ENCODE measurements at regions not wholly inside any gene's neighbourhood (a gene's known extent, or its start where the extent isn't known, plus 50 kb on each side); places are given as distances from the start of the nearest gene placed in this dataset.
"Not testable (repeated sequence)": the region's sequence is repeated elsewhere in the genome, so short reads cannot be mapped to it uniquely, and the experiment has no call there.

DNA sequence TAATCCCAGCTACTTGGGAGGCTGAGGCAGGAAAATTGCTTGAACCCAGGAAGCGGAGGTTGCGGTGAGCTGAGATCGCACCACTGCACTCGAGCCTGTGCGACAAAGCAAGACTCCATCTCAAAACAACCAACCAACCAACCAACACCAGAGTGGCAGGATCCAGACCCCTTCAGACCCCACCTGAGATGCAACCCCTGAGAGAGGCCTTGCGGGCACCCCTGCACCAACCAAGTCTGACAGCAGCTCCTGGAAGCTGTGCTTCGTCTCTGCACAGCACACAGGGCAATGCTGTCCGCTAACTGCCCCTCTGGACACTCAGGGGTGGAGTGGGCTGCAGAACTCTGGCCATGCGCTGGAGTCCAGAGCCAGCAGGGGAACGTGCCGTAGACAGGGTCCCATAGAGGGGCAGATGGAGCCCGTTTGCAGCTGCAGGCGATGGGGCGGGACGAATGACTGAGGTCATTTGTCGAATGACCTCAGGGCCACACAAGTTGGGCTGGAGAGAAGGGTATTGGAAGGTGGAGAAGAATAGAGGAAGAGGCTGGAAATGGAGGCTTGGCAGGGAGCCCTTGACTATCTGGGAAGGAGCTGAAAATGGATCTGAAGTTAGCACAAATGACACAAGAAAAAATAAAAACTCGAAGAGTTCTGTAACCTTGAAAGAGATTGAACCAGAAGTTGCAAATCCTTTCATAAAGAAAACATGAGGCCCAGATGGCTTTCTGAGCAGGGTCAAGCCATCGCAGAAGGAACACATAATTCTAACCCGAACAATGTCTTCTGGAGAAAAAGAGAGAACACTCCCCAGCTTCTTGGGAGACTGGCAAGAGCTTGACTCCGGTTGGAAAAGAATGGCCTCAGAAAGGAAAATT lies 199.7 kb downstream of the CTTN start:
- no peaks in the 10 kb centered on the region for H3K36me3 Mint-ChIP-seq
- Histone ChIP-seq H3K4me3 (ENCODE audit: low read length) (no peak overlapping the region), H3K27ac (ENCODE audit: low read length) (no peak overlapping the region), H3K9me3 (ENCODE audit: control insufficient read depth, insufficient read depth, low read length) (no peaks in the 10 kb centered on the region), H3K36me3 (ENCODE audit: control insufficient read depth, insufficient read depth, low read length) (no peaks in the 10 kb centered on the region), H3K4me1 (ENCODE audit: control insufficient read depth, insufficient read depth, low read length) (no peaks in the 10 kb centered on the region), H3K27me3 (ENCODE audit: control insufficient read depth, insufficient read depth, low read length) (no peaks in the 10 kb centered on the region)
- TF ChIP-seq, protein P1, sequence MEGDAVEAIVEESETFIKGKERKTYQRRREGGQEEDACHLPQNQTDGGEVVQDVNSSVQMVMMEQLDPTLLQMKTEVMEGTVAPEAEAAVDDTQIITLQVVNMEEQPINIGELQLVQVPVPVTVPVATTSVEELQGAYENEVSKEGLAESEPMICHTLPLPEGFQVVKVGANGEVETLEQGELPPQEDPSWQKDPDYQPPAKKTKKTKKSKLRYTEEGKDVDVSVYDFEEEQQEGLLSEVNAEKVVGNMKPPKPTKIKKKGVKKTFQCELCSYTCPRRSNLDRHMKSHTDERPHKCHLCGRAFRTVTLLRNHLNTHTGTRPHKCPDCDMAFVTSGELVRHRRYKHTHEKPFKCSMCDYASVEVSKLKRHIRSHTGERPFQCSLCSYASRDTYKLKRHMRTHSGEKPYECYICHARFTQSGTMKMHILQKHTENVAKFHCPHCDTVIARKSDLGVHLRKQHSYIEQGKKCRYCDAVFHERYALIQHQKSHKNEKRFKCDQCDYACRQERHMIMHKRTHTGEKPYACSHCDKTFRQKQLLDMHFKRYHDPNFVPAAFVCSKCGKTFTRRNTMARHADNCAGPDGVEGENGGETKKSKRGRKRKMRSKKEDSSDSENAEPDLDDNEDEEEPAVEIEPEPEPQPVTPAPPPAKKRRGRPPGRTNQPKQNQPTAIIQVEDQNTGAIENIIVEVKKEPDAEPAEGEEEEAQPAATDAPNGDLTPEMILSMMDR (IDR thresholded peaks at IDR 0.05), result no peak
- WGBS (ENCODE audit: insufficient coverage), result 92% methylated on average over 20 of the region's 20 CpGs
- H3K4me1 Mint-ChIP-seq, result no peaks in the 10 kb centered on the region
- H3K27ac Mint-ChIP-seq, result no peak overlapping the region
- intact Hi-C loops (cut with micrococcal nuclease), result no loop called here
- DNase-seq, result no peak
- H3K4me3 Mint-ChIP-seq, result no peak overlapping the region
- ATAC-seq, result no peak
- no peaks in the 10 kb centered on the region for H3K9me3 Mint-ChIP-seq
- H3K27me3 Mint-ChIP-seq (ENCODE audit: low read depth in 2 of 2), result peaks cover 2 to 12% of the 10 kb centered on the region in 2 donors

DNA sequence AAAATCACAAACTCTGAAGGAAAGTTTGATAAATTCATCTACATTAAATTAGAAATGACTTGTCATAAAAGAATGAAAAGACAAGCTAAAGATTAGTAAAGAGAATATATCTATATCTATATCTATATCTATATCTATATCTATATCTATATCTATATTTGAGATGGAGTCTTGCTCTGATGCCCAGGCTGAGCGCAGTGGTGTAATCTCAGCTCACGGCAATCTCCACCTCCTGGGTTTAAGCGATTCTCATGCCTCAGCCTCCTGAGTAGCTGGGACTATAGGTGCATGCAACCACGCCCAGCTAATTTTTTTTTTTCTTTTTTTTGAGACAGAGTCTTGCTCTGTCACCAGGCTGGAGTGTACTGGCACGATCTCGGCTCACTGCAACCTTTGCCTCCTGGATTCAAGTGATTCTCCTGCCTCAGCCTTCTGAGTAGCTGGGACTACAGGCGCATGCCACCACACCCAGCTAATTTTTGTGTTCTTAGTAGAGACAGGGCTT lies 202.6 kb downstream of the CTTN start:
- WGBS (ENCODE audit: insufficient coverage), result 91% methylated on average over 7 of the region's 7 CpGs
- H3K9me3 Mint-ChIP-seq; ATAC-seq; H3K4me3 Mint-ChIP-seq; H3K27ac Mint-ChIP-seq; H3K36me3 Mint-ChIP-seq; H3K27ac ChIP-seq (ENCODE audit: low read length); H3K4me1 ChIP-seq (ENCODE audit: control insufficient read depth, insufficient read depth, low read length); H3K4me3 ChIP-seq (ENCODE audit: low read length); H3K36me3 ChIP-seq (ENCODE audit: control insufficient read depth, insufficient read depth, low read length); DNase-seq; H3K27me3 ChIP-seq (ENCODE audit: control insufficient read depth, insufficient read depth, low read length); intact Hi-C loops (cut with micrococcal nuclease); H3K9me3 ChIP-seq (ENCODE audit: control insufficient read depth, insufficient read depth, low read length); H3K4me1 Mint-ChIP-seq: not testable (repeated sequence)
- H3K27me3 Mint-ChIP-seq (ENCODE audit: low read depth in 2 of 2), result peaks cover 2 to 12% of the 10 kb centered on the region in 2 donors

DNA sequence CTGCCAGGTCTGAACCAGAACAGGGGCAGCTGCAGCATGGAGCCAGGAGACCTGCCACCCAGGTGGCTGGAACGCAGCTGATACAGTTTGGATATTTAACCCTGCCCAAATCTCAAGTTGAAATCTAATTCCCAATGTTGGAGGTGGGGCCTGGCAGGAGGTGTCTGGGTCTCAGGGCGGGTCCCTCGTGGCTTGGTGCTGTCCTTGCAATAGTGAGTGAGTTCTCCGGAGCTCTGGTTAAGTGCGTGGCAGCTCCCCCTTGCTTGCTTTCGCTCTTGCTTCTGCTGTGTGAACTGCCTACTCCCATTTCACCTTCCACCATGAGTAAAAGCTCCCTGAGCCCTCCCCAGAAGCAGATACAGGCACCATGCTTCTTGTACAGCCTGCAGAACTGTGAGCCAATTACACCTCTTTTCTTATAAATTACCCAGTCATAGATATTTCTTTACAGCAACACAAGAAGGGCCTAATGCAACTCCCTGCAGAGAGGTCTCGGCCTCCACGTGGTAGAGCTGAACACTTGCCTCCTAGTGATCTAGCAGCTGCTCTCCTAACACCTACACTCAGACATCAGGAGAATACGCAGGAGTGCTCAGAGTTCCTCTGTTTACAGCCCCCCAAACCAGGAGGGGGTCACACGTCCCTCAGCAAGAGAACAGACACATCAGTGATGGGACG lies 203.7 kb downstream of the CTTN start:
- Mint-ChIP-seq H3K4me1 (no peaks in the 10 kb centered on the region), H3K9me3 (no peaks in the 10 kb centered on the region), H3K27me3 (ENCODE audit: low read depth in 2 of 2) (peaks cover 2 to 12% of the 10 kb centered on the region in 2 donors), H3K36me3 (no peaks in the 10 kb centered on the region), H3K27ac (no peak overlapping the region), H3K4me3 (no peak overlapping the region)
- H3K4me3 ChIP-seq (ENCODE audit: low read length), result no peak overlapping the region
- 74% methylated on average over 11 of the region's 11 CpGs for WGBS (ENCODE audit: insufficient coverage)
- no peak overlapping the region for H3K27ac ChIP-seq (ENCODE audit: low read length)
- H3K4me1 ChIP-seq (ENCODE audit: control insufficient read depth, insufficient read depth, low read length), result no peaks in the 10 kb centered on the region
- no peaks in the 10 kb centered on the region for H3K36me3 ChIP-seq (ENCODE audit: control insufficient read depth, insufficient read depth, low read length)
- DNase-seq (no peak), ATAC-seq (no peak)
- no peaks in the 10 kb centered on the region for H3K9me3 ChIP-seq (ENCODE audit: control insufficient read depth, insufficient read depth, low read length)
- TF ChIP-seq, protein P1 (IDR thresholded peaks at IDR 0.05), result no peak
- H3K27me3 ChIP-seq (ENCODE audit: control insufficient read depth, insufficient read depth, low read length), result no peaks in the 10 kb centered on the region
- intact Hi-C loops (cut with micrococcal nuclease), result no loop called here

DNA sequence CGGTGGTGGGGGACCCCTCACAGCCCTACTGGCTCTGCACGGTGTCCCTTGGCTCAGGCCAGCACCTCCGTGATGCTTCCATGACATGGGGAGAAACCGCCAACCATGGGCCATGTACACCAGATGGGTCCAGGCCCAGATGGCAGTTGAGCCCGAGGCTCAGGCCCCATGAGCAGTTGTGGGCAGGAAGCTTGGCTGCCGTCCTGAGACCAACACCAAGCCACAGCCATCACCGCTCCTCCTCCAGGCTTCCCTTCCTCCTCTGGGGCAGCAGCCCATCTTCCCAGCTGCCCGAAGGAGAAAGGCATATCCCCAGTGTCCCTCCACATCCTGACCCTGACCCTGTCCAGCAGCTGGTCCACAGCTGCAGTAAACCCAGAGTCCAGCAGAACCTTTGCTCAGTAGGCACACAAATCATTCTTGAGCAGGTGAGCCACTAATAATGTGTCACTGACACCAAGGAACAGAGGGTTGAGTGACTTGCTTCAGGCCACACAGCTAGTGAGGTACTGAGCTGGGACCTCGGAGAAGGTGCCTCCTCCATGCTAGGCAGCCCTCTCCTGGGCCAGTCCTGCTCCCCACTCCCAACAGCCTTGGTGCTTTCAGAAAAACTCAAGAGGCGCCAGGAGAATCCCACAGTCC lies 204.9 kb downstream of the CTTN start:
- Mint-ChIP-seq H3K36me3 (no peaks in the 10 kb centered on the region), H3K27me3 (ENCODE audit: low read depth in 2 of 2) (peaks cover 0 to 7% of the 10 kb centered on the region in 2 donors), H3K9me3 (no peaks in the 10 kb centered on the region), H3K27ac (no peak overlapping the region), H3K4me1 (no peaks in the 10 kb centered on the region), H3K4me3 (no peak overlapping the region)
- intact Hi-C loops (cut with micrococcal nuclease), result no loop called here
- TF ChIP-seq, protein P1 (IDR thresholded peaks at IDR 0.05), result no peak
- no peak for DNase-seq
- H3K27ac ChIP-seq (ENCODE audit: low read length), result no peak overlapping the region
- ATAC-seq, result no peak
- H3K9me3 ChIP-seq (ENCODE audit: control insufficient read depth, insufficient read depth, low read length), result no peaks in the 10 kb centered on the region
- no peak overlapping the region for H3K4me3 ChIP-seq (ENCODE audit: low read length)
- H3K27me3 ChIP-seq (ENCODE audit: control insufficient read depth, insufficient read depth, low read length), result no peaks in the 10 kb centered on the region
- no peaks in the 10 kb centered on the region for H3K4me1 ChIP-seq (ENCODE audit: control insufficient read depth, insufficient read depth, low read length)
- no peaks in the 10 kb centered on the region for H3K36me3 ChIP-seq (ENCODE audit: control insufficient read depth, insufficient read depth, low read length)
- WGBS (ENCODE audit: insufficient coverage), result 28% methylated on average over 10 of the region's 10 CpGs
